LNCaP clone FGC (cell line): ENCODE measurements at regions not wholly inside any gene's neighbourhood (a gene's known extent, or its start where the extent isn't known, plus 50 kb on each side); places are given as distances from the start of the nearest gene placed in this dataset.

Experiments used
- DNase-seq: peaks from one replicate; pipeline ENCODE4 v3.0.0-alpha.2; 2011; ENCODE audit warnings: low read depth
- H3K4me3 ChIP-seq: 2 replicates; pipeline ENCODE4 v1.5.1; 2011; ENCODE audit warnings: mild to moderate bottlenecking, low read depth, low read length, control low read depth
- CTCF ChIP-seq: IDR thresholded peaks from 2 replicates; pipeline ENCODE4 v1.5.1; 2012; ENCODE audit warnings: mild to moderate bottlenecking; ENCODE audit not compliant: control insufficient read depth, insufficient read depth; ENCODE audit errors: extremely low read depth

GRCh38 chr1:94648225-94649007 is 106.9 kb upstream of the F3 start:
- no peak overlapping the region for H3K4me3 ChIP-seq
- no peak for TF ChIP-seq CTCF
- DNase-seq: no peak

GRCh38 chr1:94646786-94647555 is 105.4 kb upstream of the F3 start:
- no peak for TF ChIP-seq CTCF
- no peak overlapping the region for H3K4me3 ChIP-seq
- no peak for DNase-seq

- no peak for DNase-seq
- no peak for TF ChIP-seq CTCF
- no peak overlapping the region for H3K4me3 ChIP-seq
Measured at GRCh38 chr1:94646141-94646643, 104.6 kb upstream of the F3 start.

- no peak for DNase-seq
- TF ChIP-seq CTCF: no peak
- H3K4me3 ChIP-seq: no peak overlapping the region
Measured at GRCh38 chr1:94644352-94644751, 102.8 kb upstream of the F3 start.

- H3K4me3 ChIP-seq: no peak overlapping the region
- DNase-seq: no peak
- no peak for TF ChIP-seq CTCF
Measured at GRCh38 chr1:94643819-94644218, 102.3 kb upstream of the F3 start.

- no peak for DNase-seq
- TF ChIP-seq CTCF: no peak
- H3K4me3 ChIP-seq: no peak overlapping the region
Measured at GRCh38 chr1:94642617-94643321, 101.2 kb upstream of the F3 start.
